ENCODE measurements at regions not wholly inside any gene's neighbourhood (a gene's known extent, or its start where the extent isn't known, plus 50 kb on each side); places are given as distances from the start of the nearest gene placed in this dataset.

- no peak for DNase-seq (ENCODE audit: low spot score)
Observed at GRCh38 chr5:104733063-104733669, 1170.6 kb upstream of the NUDT12 start.

GRCh38 chr5:104731331-104731730, 1168.7 kb upstream of the NUDT12 start:
- DNase-seq (ENCODE audit: low spot score), result no peak

GRCh38 chr5:104708027-104708426, 1145.4 kb upstream of the NUDT12 start:
- DNase-seq (ENCODE audit: low spot score), result no peak

DNA sequence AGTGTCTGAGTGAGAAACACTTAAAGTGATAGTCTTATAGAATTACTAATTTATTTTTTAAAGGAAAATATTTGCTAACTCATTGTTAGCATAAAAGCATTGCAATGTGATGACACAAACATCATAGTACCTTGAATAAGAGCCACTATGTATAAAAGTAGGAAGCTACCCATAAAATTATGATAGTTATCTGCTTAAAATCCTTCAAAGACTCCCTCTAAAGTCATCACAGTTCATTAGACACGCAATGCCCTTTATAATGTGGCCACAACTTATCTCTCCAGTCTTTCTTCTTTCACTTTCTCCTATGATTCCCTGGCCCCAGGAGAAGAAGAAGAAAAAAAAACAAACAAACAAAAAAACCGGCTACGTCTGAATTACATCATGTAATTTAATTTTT, 1144.0 kb upstream of the NUDT12 start:
- DNase-seq (ENCODE audit: low spot score), result no peak

DNA sequence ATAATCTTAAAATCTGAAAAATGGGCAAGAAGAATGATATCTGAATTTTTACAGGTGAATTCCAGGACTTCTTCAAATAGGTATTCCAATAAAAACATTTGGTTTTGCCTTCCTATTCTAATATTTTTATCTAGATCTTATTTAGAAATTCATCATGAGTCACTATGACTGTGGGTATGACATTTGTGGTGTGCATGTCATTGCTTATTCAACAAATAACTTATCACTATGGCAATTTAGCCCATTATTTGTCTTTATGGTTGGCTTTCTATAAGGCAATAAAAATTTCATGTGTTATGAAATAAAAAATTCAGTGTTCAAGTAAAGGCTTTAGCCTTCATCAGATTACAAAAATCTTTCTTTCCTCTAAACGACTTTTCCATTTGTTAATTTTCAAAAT, 1139.6 kb upstream of the NUDT12 start:
- no peak for DNase-seq (ENCODE audit: low spot score)

DNA sequence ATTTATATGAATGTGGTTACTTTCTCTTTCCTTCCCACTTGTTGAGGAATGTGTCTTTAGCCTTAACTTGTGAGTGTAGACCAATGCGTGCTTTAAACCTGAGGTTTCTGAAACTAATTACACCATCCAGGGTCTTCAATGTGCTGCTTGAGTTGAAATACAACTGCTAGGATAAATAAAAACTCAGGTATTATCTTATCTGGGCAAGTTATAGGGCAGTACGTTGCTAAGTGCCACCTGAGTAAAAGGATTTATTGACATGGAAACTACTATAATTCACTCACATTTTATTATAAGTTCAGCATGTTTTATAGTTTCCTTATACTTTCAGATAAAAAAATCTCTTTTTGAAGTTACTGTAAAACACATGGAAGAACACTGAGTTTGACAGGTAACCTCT, 1136.8 kb upstream of the NUDT12 start:
- no peak for DNase-seq (ENCODE audit: low spot score)

- DNase-seq (ENCODE audit: low spot score), result no peak
Observed at GRCh38 chr5:104661256-104661655, 1098.7 kb upstream of the NUDT12 start.

- no peak for DNase-seq (ENCODE audit: low spot score)
Observed at GRCh38 chr5:104659497-104659896, 1096.9 kb upstream of the NUDT12 start.

DNA sequence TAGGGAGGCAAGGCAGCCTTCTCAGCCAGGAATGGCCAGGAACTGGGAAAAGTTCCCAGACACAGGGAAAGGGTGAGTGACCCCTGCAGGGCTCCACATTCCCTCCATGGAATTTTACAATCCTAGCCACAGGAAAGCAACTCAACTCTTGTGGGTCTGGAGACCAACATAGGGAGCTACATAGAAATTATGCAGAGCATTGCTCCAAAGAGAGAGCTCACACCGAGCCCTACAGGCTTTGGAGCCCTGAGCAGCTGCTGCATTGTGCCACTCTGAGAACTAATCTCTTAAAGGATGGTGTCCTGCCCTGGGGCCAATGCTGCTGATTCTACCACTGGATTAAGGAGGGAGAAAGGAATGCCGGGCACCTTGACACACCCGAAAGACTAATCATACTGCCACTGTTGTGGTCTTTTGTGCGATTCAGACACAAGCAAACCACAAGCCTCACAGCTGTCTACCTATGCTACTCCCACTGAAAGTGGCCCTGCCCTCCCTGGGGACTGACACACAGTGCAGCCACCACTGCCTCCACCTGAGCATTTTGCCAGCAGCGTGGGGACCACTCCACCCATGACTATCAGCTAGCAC, 1089.8 kb upstream of the NUDT12 start:
- no peak for DNase-seq (ENCODE audit: low spot score)

- DNase-seq (ENCODE audit: low spot score), result no peak
Observed at GRCh38 chr5:104650313-104651055, 1087.9 kb upstream of the NUDT12 start.

GRCh38 chr5:104646416-104646815, 1083.8 kb upstream of the NUDT12 start:
- DNase-seq (ENCODE audit: low spot score), result no peak

DNA sequence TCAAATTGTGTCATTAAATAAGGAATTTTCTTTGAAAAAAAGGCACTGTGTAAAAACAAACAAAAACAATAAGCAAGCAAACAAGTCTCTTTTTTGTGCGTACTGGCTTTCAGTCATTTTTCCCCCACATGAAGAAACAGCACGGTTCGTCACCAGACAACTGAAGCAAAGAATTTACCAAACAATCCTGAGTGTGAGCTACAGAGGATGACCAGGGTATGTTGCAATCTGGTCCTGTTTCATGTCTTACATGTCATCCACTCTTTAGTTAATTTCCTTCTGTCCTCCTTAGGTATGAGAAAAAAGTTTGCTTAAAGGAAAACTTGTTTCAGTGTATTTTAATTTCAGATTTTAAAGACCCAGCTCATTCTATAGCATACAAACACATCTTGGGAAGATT, 1080.7 kb upstream of the NUDT12 start:
- DNase-seq (ENCODE audit: low spot score), result no peak

DNA sequence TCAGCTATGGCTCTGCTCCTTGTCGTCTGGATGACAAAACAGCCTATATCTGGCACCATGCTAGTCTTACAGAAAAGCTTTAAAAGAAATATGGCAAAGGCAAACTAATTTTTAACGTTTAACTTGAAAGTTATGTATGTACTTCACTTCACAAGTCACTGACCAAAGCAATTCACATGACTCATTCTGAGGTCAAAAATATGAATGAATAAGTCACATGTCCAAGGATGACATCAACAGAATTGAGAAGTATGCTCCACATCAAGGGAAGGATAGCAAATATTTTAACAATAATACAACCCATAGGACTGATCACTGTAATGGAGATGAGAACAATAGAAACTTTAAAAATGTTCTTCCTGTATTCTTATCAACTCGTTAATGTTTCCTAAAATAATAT, 1072.6 kb upstream of the NUDT12 start:
- no peak for DNase-seq (ENCODE audit: low spot score)

DNA sequence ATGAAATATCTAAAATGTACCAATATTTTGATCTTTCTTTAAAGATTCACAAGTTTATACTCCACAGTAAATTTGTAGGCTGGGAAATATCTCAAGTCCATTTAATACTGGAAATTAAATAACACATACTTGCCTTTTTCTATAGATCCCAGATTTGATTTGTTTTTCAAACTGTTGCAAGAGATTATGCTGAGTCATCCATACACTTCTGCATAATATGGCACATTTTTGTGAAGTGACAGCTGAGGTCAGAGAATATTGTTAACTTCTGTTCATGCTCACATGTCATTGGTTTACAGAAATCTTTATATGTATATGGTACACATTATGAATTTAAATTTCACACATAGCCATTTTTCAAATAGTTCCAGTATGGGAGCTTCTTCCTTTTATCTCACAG, 1066.3 kb upstream of the NUDT12 start:
- DNase-seq (ENCODE audit: low spot score), result no peak

DNA sequence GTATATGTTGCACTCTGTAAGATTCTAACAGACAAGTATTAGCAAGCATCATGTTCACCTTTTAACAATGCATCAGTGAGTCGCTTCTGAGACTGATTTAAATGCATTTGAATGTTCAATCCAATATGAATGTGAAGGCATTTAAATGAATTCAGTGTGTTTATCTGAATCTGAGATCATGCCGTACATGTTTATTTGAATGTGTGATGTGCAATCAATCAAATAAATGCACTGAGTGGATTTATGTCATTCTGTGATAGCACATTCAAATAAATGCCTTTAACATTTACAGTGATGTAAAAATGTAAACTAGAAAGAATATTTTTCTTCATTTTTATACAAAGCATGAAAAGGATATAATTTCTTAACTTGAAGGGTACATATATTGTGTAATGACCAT, 1063.5 kb upstream of the NUDT12 start:
- DNase-seq (ENCODE audit: low spot score), result no peak

DNA sequence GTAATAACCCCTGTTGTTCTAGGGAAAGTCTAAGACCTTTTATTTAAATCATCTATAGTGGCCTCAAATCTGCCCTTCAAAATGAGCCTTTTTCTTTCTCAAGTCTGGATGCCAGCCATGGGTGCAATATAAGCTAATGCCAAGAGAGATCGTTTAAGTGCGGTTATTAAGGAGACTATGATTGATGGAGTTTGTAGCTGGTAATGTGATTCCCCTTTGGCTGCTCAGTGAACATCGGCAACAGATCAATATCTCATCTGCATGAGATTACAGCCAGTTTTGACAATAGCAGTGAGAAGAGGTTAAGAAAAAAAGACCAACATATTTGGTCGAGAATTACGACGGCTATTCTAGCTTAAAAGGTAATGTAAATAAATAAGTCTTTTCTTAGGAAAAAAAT, 1049.4 kb upstream of the NUDT12 start:
- DNase-seq (ENCODE audit: low spot score), result no peak

- peak; percentile 3 for DNase-seq (ENCODE audit: low spot score)
Observed at GRCh38 chr5:104611135-104611767, 1048.7 kb upstream of the NUDT12 start.

- DNase-seq (ENCODE audit: low spot score), result no peak
Observed at GRCh38 chr5:104606258-104606829, 1043.8 kb upstream of the NUDT12 start.

GRCh38 chr5:104599726-104600125, 1037.1 kb upstream of the NUDT12 start:
- DNase-seq (ENCODE audit: low spot score), result no peak

DNA sequence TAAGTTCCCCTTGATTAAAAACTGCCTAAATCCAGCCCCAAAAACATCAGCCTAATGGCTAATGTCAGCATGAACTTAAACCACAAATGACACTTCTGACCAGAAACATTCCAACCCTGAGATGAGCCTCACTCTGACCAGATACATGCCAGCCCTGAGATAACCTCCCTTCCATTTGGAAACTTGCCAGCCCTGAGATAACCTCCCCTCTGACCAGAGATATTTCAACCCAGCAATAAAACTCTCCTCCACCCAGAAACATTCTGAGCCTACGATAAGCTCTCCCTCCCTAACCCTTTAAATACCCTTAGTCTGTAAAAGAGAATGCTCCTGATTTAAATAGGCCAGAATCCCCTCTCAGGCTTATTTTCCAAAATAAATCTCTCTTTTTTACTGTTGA, 1035.7 kb upstream of the NUDT12 start:
- no peak for DNase-seq (ENCODE audit: low spot score)

- DNase-seq (ENCODE audit: low spot score), result no peak
Observed at GRCh38 chr5:104594850-104595249, 1032.3 kb upstream of the NUDT12 start.

- no peak for DNase-seq (ENCODE audit: low spot score)
Observed at GRCh38 chr5:104576677-104577076, 1014.1 kb upstream of the NUDT12 start.

Measured in pons (tissue), 1 donor.